Adrenal gland (tissue), 5 donors: ENCODE measurements at regions not wholly inside any gene's neighbourhood (a gene's known extent, or its start where the extent isn't known, plus 50 kb on each side); places are given as distances from the start of the nearest gene placed in this dataset.

Experiments
- CTCF ChIP-seq, 6 experiments: fragments of 450-650 bp in 4 of 6; fragments of 200-600 bp in 2 of 6; sonication (generic) in 1 of 6; IDR thresholded peaks; 1 replicate in 5 of 6; 2 replicates in 1 of 6; pipeline versions ENCODE4 v1.5.1 to v1.8.0; 2016 to 2021; ENCODE audit warnings: antibody characterized with exemption in 6 of 6, mild to moderate bottlenecking in 2 of 6, moderate library complexity in 1 of 6
- POLR2A ChIP-seq, 2 donors: fragments of 450-650 bp; IDR thresholded peaks; one replicate each; pipeline ENCODE4 v1.6.1; 2017; ENCODE audit warnings: antibody characterized with exemption in 2 of 2, mild to moderate bottlenecking in 2 of 2, moderate library complexity in 1 of 2
- donor health status: DM: no; HTN: no; CAD: no.

- TF ChIP-seq POLR2A (IDR thresholded peaks at IDR 0.05) = no peak
- no peak for TF ChIP-seq CTCF (IDR thresholded peaks at IDR 0.05)
Observed at GRCh38 chr6:159521962-159522361, 171.1 kb downstream of the SOD2 start.
